HCT116 (cell line): ENCODE measurements at regions not wholly inside any gene's neighbourhood (a gene's known extent, or its start where the extent isn't known, plus 50 kb on each side); places are given as distances from the start of the nearest gene placed in this dataset.

Experiments used
- CTCF ChIP-seq, 3 experiments: fragments of 200-600 bp in 1 of 3; sonication (generic) in 1 of 3; IDR thresholded peaks in 2 of 3; conservative IDR thresholded peaks in 1 of 3; 2 replicates each; pipeline ENCODE4 v1.5.1; 2012 to 2017; ENCODE audit warnings: low read depth in 2 of 3, low read length in 2 of 3, antibody characterized with exemption in 1 of 3, borderline replicate concordance in 1 of 3, control low read depth in 1 of 3, mild to moderate bottlenecking in 1 of 3, mixed read lengths in 1 of 3, mixed run types in 1 of 3, moderate library complexity in 1 of 3; ENCODE audit not compliant: insufficient read depth in 1 of 3
- EZH2phosphoT487 ChIP-seq: fragments of 200-600 bp; IDR thresholded peaks from 2 replicates; pipeline ENCODE4 v1.6.1; 2018; ENCODE audit warnings: antibody characterized with exemption, borderline replicate concordance
- JUND ChIP-seq: IDR thresholded peaks from 2 replicates; pipeline ENCODE4 v1.6.1; 2012
- MAX ChIP-seq: IDR thresholded peaks from 2 replicates; pipeline ENCODE4 v1.6.1; 2012
- POLR2A ChIP-seq: IDR thresholded peaks from 2 replicates; pipeline ENCODE4 v1.7.0; 2011; ENCODE audit warnings: borderline replicate concordance; ENCODE audit not compliant: insufficient read depth, insufficient read length; ENCODE audit errors: extremely low read depth
- RAD21 ChIP-seq: IDR thresholded peaks from 2 replicates; pipeline ENCODE4 v1.6.1; 2012; ENCODE audit warnings: low read depth, mild to moderate bottlenecking

- TF ChIP-seq MAX, result no peak
- TF ChIP-seq JUND, result no peak
- TF ChIP-seq RAD21, result no peak
- TF ChIP-seq CTCF (IDR thresholded peaks at IDR 0.05 in 2 of 3, conservative IDR thresholded peaks at IDR 0.05 in 1 of 3; ENCODE audit: borderline replicate concordance in 1 of 3, insufficient read depth in 1 of 3, low read depth in 2 of 3, low read length in 2 of 3), result no peak
- TF ChIP-seq EZH2phosphoT487, result no peak
- TF ChIP-seq POLR2A, result no peak
Measured at GRCh38 chr4:128376958-128377357, 89.3 kb upstream of the PGRMC2 start.
